ENCODE measurements at regions not wholly inside any gene's neighbourhood (a gene's known extent, or its start where the extent isn't known, plus 50 kb on each side); places are given as distances from the start of the nearest gene placed in this dataset.

DNA sequence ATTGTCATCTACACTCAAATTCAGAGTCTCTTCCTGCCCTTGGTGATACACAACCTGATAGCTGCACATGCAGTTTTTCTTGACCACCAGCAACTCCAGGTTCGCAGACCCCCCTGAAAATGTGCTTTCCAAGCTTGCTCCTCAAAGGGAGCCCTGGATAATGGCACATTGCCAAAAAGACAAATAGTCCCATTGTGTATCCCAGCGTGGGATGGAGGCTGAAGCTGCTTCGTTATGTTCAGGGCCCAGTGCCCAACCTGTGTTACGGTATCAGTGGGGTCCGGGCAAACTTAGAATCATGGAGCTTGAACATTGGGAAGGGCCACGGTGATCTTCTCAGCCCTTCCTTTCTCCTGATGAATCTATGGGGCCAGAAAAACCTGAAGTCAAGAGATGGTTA is 173.0 kb downstream of the TEX29 start:
- TF ChIP-seq, protein P1, sequence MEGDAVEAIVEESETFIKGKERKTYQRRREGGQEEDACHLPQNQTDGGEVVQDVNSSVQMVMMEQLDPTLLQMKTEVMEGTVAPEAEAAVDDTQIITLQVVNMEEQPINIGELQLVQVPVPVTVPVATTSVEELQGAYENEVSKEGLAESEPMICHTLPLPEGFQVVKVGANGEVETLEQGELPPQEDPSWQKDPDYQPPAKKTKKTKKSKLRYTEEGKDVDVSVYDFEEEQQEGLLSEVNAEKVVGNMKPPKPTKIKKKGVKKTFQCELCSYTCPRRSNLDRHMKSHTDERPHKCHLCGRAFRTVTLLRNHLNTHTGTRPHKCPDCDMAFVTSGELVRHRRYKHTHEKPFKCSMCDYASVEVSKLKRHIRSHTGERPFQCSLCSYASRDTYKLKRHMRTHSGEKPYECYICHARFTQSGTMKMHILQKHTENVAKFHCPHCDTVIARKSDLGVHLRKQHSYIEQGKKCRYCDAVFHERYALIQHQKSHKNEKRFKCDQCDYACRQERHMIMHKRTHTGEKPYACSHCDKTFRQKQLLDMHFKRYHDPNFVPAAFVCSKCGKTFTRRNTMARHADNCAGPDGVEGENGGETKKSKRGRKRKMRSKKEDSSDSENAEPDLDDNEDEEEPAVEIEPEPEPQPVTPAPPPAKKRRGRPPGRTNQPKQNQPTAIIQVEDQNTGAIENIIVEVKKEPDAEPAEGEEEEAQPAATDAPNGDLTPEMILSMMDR (IDR thresholded peaks at IDR 0.05; ENCODE audit: insufficient read depth, low read depth, low read length) = no peak
- TF ChIP-seq EZH2 (IDR thresholded peaks at IDR 0.05; ENCODE audit: insufficient read depth, low read length) = no peak
